ENCODE measurements at regions not wholly inside any gene's neighbourhood (a gene's known extent, or its start where the extent isn't known, plus 50 kb on each side); places are given as distances from the start of the nearest gene placed in this dataset.
"Not testable (repeated sequence)": the region's sequence is repeated elsewhere in the genome, so short reads cannot be mapped to it uniquely, and the experiment has no call there.

DNA sequence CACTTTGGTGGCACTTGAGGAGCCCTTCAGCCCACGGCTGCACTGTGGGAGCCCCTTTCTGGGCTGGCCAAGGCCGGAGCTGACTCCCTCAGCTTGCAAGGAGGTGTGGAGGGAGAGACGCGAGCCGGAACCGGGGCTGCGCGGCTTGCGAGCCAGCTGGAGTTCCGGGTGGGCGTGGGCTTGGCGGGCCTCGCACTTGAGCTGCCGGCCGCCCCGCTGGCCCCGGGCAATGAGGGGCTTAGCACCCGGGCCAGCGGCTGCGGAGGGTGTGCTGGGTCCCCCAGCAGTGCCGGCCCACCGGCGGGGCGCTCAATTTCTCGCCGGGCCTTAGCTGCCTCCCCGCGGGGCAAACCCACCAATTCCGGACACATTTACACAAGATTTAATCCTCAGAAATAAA lies 113.7 kb upstream of the RXFP1 start:
- not testable (repeated sequence) for DNase-seq

DNA sequence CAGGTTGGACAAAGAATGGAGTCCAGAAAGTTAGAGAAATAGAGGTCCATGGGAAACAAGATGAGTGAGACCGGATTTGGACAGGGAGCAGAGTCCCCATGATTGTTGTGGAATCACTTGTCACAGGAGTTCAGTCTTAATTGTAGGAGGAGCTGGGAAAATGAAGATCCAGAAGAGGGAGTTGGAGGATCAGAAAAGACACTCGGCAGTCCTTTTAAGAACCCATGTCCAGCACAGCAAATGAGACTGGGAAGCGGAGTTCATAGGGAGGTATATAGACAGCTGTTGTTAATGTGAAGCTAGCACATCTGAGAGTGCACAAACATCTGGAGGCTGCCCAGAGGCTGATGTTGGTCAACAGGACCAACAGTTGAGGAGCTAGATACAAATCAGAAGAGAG lies 111.4 kb upstream of the RXFP1 start:
- peak; percentile 3 for DNase-seq

DNA sequence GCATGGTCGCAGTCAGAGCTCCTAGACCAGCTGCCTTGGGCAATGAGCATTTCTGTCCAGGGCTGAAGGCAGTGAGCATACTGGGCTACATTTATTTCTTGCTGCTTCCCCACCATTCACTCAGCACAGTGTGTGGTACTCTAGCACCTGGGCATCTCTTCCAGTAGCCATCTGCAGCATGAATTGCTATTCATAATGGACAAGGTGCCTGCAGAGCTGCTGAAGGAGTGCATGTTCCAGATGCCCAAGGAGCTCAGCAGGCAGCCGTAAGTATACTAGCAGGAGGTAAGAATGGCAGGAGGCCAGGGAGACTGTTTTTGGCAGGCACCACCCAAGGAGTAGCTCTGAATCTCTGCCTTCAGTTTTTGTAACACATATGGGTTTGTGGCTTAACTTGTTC lies 110.4 kb upstream of the RXFP1 start:
- DNase-seq: no peak

DNA sequence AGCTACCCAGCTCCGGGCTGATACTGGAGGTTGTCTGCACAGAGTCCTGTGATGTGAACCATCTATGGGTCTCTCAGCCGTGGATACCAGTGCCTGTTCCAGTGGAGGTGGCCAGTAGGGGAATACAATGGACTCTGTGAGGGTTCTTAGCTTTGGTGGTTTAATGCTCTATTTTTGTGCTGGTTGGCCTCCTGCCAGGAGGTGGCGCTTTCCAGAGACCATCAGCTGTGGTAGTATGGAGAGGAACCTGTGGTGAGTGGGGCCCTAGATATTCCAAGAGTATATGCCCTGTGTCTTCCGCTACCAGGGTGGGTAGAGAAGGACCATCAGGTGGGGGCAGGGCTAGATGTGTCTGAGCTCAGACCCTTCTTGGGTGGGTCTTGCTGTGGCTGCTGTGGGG lies 103.0 kb upstream of the RXFP1 start:
- not testable (repeated sequence) for DNase-seq

DNA sequence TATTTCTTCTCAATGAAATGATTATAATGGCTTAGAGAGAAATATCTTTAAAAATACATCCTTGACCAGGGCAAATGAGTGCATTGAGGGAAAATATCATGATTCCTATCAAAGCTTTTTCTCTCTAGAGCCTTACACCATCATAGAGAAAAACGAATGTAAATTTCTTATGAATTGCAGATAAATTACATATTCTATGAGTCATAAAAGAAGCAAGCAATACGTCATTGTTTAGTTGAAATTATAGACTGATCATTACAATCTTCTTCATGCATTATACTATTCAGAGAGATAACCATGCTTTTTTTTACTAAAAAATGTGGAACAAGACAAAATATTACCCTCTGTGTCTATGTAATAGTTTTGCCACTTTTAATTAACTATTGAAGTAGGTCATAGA lies 100.9 kb upstream of the RXFP1 start:
- no peak for DNase-seq

DNA sequence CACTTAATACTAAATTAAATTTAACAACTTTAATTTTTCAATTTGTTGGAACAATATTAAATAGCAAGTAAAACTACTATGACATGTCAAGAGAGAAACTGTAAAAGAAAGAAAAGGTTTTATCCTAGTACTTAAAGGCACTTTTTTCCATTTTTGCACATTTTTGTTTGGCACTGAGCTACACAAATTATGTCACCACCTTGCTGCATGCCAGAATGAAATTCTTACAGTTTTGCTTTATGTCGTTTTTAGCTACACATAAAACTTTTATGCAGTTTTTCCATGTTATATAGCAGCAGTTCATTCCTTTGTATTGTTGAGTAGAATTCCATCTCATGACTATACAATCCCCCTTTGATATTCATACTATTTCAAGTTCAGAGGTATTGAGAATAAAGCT lies 99.1 kb upstream of the RXFP1 start:
- DNase-seq: no peak

DNA sequence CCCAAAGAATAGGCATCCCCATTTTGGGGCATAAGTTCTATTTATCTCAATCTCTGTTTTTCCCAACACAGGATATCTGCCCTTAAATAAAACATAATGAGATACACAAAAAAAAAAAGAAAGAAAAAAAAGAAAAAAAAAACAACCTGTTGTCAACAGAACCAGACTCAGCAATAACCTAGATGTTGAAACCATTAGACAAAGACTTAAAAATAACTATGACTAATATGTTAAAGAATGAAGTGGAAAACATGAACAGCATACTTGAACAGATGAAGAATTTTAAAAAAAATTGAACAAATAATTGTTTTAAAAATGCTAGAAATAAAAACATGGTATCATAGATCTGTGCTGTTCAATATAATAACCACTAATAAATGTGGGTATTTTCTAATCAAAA lies 93.4 kb upstream of the RXFP1 start:
- no peak for DNase-seq

DNA sequence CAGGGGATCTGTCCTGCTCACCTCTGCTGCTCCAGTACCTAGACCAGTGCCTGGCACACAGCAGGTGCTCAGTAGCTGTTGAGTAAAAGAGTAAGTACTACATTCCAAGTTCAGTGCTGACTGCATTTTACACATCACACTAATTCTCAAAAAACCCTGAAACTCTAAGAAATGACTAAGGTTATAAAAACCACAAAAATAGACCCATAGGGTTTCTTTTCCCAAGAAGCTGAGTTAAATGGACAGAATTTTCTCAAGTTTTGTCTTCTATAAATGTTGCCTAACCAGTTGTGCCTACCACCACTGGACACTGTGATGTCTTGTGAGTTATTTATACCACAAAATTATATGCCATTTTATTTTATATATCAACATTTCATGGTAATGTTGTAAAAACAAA lies 78.9 kb upstream of the RXFP1 start:
- DNase-seq: no peak

DNA sequence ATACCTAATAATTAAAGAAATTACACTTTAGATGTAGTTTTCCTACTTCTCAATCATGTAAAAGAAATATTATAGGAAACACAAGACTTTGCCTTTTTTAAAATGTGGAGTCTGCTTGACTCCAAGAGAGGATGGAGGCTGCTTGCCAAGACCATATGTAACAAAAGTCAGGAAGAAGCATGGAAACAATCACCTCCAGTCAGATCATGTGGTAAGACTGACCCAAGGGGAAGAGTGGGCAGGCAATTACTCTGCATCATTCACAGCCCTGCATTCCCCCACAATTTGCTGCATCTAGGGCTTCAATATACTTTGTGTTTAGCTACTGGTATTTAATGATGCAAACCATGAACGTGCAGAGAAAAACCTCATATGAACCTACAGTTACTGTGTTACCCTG lies 78.0 kb upstream of the RXFP1 start:
- no peak for DNase-seq

DNA sequence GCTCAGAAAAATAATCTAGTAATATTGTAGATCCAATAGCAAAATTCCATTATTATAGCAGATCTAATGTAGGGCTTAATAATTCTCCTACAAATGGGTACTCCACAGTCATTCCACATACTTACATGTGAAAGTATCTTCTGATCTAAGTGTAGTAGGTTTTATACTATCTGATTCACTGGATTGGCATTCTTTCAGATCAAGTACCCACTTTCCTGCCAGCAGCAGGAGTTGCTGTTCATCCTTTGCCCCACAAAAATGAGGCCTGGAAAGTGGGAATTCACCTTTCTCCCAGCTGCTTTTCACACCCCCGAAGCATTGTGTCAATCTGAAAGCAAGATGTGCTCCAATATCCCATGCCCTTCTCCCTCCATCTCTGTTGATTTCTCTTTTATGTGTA lies 77.1 kb upstream of the RXFP1 start:
- no peak for DNase-seq

DNA sequence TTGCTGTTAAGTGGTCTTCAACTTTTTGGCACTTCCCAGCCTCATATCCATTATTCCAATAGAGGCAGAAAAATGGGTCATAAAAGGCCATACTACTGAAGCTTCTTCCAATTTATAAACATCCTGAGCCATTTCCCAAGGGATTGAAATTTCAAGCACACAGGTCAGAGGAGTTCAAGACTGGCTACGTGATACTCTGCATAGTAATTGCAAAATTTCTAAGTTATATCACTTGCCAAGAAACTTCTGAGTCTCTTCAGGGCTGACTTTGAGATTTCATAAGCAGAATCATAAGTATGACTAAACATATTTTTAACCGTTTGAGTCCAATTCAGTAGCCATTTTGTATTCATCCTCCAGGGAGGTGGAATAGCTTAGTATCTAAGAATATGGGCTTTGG lies 75.6 kb upstream of the RXFP1 start:
- DNase-seq: no peak

DNA sequence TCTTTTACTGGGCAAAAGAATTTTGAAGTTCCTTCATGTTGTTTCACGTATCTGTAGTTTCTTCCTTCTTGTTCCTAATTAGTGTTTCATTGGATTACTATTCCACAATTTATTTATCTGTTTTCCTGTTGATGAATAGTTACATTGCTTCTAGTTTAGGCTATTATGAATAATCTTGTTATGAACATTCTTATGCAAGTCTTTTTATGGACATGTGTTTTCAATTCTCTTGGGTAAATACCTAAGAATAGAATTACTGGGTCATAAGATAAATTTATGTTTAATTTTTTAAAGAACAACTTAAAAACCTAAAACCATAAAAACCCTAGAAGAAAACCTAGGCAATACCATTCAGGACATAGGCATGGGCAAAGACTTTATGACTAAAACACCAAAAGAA lies 70.9 kb upstream of the RXFP1 start:
- DNase-seq: no peak

DNA sequence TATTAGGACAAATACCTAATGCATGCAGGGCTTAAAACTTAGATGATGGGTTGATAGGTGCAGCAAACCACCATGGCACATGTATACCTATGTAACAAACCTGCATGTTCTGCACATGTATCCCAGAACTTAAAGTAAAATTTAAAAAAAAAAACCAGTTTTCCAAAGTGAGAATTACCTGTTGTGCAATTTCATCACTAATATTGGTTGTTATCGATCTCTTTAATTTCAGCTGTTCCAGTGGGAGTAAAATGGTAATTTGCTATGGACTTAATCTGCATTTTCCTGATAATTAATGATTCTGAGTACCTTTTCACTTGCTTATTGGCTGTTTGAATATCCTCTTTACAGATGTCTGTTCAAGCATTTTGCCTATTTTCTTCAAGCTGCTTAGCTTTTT lies 69.6 kb upstream of the RXFP1 start:
- DNase-seq: not testable (repeated sequence)

DNA sequence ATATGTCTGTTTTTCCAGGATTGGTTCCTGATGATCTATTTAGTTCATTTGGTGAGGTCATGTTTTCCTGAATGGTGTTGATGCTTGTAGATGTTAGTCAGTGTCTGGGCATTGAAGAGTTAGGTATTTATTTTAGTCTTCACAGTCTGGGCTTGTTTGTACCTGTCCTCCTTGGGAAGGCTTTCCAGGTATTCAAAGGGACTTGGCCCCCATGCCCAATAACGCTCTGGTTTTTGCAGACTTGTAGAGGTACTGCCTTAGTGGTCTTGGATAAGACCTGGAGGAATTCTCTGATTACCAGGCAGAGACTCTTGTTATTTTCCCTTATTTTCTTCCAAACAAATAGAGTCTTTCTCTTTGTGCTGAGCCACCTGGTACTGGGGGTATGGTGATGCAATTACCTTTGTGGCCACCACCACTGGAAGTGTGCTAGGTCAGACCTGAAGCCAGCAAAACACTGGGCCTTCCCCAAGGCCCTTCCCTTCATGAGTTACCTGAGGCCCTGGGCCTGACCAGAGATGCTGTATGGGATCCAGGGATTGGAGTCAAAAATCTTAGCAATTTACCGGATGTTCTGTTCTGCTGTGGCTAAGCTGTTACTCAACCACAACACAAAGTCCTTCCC lies 63.3 kb upstream of the RXFP1 start:
- DNase-seq: no peak

DNA sequence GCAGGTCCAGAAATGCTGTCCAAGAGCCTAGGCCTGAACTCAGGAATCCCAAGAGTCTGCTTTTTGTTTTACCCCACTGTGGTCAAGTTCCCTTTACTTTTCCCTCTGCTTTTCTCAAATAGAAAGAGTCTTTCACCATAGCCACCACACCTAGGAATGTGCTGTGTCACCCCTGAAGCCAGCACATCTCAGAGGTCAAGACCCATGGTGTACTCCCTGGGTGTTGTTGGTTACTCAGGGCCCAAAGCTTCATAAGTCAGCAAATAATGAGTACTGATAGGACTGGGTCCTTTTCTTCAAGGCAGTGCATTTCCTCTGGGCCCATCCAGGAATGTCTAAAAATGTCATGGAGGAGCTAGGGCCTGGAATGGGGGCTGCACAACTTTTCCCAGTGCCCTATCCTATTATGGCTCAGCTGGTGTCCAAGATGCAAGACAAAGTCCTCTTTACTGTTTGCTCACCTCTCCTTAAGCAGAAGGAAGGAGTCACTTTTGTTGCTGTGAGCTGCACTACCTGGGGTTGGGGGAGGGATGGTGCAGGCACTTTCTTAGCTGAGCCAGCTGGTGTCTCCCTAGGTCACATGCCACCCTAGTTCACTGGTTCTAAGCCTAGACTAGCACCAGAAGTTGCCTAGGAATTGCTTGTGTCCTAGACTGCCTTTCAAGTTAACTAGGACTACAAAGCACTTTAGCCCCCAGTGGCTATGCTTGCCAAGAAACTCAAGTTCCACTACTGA lies 62.4 kb upstream of the RXFP1 start:
- no peak for DNase-seq

DNA sequence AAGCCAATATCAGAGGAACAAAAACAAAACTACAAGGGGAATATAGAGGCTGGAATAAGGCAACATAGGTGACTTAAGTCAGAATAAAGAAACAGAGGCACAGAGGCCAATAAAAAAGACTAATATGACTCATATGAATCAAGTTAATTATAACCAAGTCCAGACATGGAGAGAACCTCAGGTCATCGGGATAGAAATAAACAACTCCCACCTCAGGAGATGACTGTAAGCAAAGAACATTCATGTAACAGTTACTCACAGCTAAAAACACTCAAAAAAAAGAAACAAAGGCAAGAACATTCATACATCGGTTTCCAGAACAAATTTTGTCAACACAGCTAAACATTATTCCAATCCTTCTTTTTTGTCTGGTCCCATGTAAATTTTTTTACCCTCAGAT lies 60.3 kb upstream of the RXFP1 start:
- DNase-seq: no peak

DNA sequence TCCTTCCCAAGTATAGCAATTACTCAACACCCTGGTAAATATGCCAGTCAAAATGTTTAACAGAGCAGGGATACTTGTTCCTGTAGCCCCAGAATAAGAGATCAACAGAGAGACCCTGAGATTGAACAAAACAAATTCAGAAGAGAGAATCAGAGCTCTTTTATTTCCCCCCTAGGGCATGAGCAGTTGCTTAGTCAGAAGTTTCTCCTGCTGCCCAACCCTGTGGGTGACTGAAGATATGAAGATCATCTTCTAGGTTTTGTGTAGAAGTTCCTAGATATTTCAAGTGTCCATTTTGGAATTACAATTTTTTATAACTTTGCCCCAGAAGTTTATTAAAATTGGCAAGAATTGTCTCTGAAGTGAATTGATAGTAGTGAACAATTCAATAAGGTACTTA lies 59.1 kb upstream of the RXFP1 start:
- no peak for DNase-seq
